ENCODE measurements at regions not wholly inside any gene's neighbourhood (a gene's known extent, or its start where the extent isn't known, plus 50 kb on each side); places are given as distances from the start of the nearest gene placed in this dataset.

- Histone ChIP-seq H3K9me3 (no peaks in the 10 kb centered on the region), H2AFZ (ENCODE audit: low read depth) (no peak overlapping the region), H3K9ac (no peak overlapping the region), H4K20me1 (ENCODE audit: insufficient read depth) (no peaks in the 10 kb centered on the region), H3K27me3 (ENCODE audit: insufficient read depth) (no peaks in the 10 kb centered on the region), H3K27ac (ENCODE audit: low read depth in 2 of 2, low read length in 1 of 2) (no peak overlapping the region), H3K79me2 (ENCODE audit: insufficient read depth) (no peaks in the 10 kb centered on the region), H3K4me3 (ENCODE audit: low read depth in 2 of 2, low read length in 1 of 2) (no peak overlapping the region), H3K4me1 (ENCODE audit: control insufficient read depth in 1 of 2, insufficient read depth in 2 of 2, low read depth in 1 of 2, low read length in 1 of 2) (no peaks in the 10 kb centered on the region), H3K9me2 (no peaks in the 10 kb centered on the region), H3F3A (replicated peaks; ENCODE audit: insufficient read depth) (no peaks in the 10 kb centered on the region), H3K4me2 (no peak overlapping the region), H3K36me3 (replicated peaks in 1 of 2; ENCODE audit: control insufficient read depth in 1 of 2, insufficient read depth in 2 of 2, low read length in 1 of 2) (no peaks in the 10 kb centered on the region)
- POLR2A ChIA-PET, result no interaction called here
- WGBS (ENCODE audit: low lambda C conversion rate), result 24% methylated on average over 5 of the region's 5 CpGs
- DNase-seq, result no peak
- TF ChIP-seq RCOR1 (IDR thresholded peaks at IDR 0.05; ENCODE audit: low read length) (no peak), CTCF (IDR thresholded peaks at IDR 0.05) (no peak), POLR2AphosphoS5 (IDR thresholded peaks at IDR 0.05; ENCODE audit: low read depth, low read length) (no peak), GABPA (IDR thresholded peaks at IDR 0.05; ENCODE audit: low read depth) (no peak), ELF1 (IDR thresholded peaks at IDR 0.05) (no peak), RAD21 (IDR thresholded peaks at IDR 0.05; ENCODE audit: low read length) (no peak), USF2 (IDR thresholded peaks at IDR 0.05; ENCODE audit: borderline replicate concordance, low read depth, low read length) (no peak)
- CTCF ChIA-PET, result no interaction called here
Measured at GRCh38 chr13:106786006-106786563, 218.1 kb upstream of the ARGLU1 start.

- no peaks in the 10 kb centered on the region for H3K9me3 ChIP-seq
- POLR2A ChIA-PET, result no interaction called here
- no peak overlapping the region for H3K27ac ChIP-seq (ENCODE audit: low read depth in 2 of 2, low read length in 1 of 2)
- no peak overlapping the region for H2AFZ ChIP-seq (ENCODE audit: low read depth)
- H4K20me1 ChIP-seq (ENCODE audit: insufficient read depth), result no peaks in the 10 kb centered on the region
- H3K27me3 ChIP-seq (ENCODE audit: insufficient read depth), result no peaks in the 10 kb centered on the region
- no peaks in the 10 kb centered on the region for H3K4me1 ChIP-seq (ENCODE audit: control insufficient read depth in 1 of 2, insufficient read depth in 2 of 2, low read depth in 1 of 2, low read length in 1 of 2)
- no peak for TF ChIP-seq MAX (IDR thresholded peaks at IDR 0.05; ENCODE audit: low read depth)
- TF ChIP-seq CHD2 (IDR thresholded peaks at IDR 0.05; ENCODE audit: low read length, partially characterized antibody), result no peak
- TF ChIP-seq MEF2A (IDR thresholded peaks at IDR 0.05; ENCODE audit: borderline replicate concordance, low read depth), result no peak
- no peak for TF ChIP-seq FOXJ3 (CRISPR knock-in tag; IDR thresholded peaks at IDR 0.05)
- no peak for TF ChIP-seq TAF1 (IDR thresholded peaks at IDR 0.05; ENCODE audit: borderline replicate concordance, low read depth, low read length)
- TF ChIP-seq TCF12 (IDR thresholded peaks at IDR 0.05), result no peak
- no peak for TF ChIP-seq NRF1 (IDR thresholded peaks at IDR 0.05; ENCODE audit: low read depth, low read length)
- TF ChIP-seq PBX3 (IDR thresholded peaks at IDR 0.05), result no peak
- no peak for TF ChIP-seq FOSL2 (IDR thresholded peaks at IDR 0.05; ENCODE audit: borderline replicate concordance, low read depth)
- no peak for TF ChIP-seq USF2 (IDR thresholded peaks at IDR 0.05; ENCODE audit: borderline replicate concordance, low read depth, low read length)
- no peak for TF ChIP-seq ELF1 (IDR thresholded peaks at IDR 0.05)
- no peak for TF ChIP-seq FOXM1 (IDR thresholded peaks at IDR 0.05; ENCODE audit: low read depth)
- no peak for TF ChIP-seq RCOR1 (IDR thresholded peaks at IDR 0.05; ENCODE audit: low read length)
- TF ChIP-seq GATA2 (CRISPR knock-in tag; IDR thresholded peaks at IDR 0.05), result no peak
- H3K36me3 ChIP-seq (replicated peaks in 1 of 2; ENCODE audit: control insufficient read depth in 1 of 2, insufficient read depth in 2 of 2, low read length in 1 of 2), result no peaks in the 10 kb centered on the region
- no peaks in the 10 kb centered on the region for H3K9me2 ChIP-seq
- WGBS (ENCODE audit: low lambda C conversion rate), result 33% methylated on average over 1 of the region's 1 CpG
- H3K79me2 ChIP-seq (ENCODE audit: insufficient read depth), result no peaks in the 10 kb centered on the region
- DNase-seq, result no peak
- H3K4me2 ChIP-seq, result no peak overlapping the region
- H3K9ac ChIP-seq, result no peak overlapping the region
- H3F3A ChIP-seq (replicated peaks; ENCODE audit: insufficient read depth), result no peaks in the 10 kb centered on the region
- CTCF ChIA-PET, result no interaction called here
- H3K4me3 ChIP-seq (ENCODE audit: low read depth in 2 of 2, low read length in 1 of 2), result no peak overlapping the region
Measured at GRCh38 chr13:106774621-106775020, 206.7 kb upstream of the ARGLU1 start.
